ENCODE measurements at regions not wholly inside any gene's neighbourhood (a gene's known extent, or its start where the extent isn't known, plus 50 kb on each side); places are given as distances from the start of the nearest gene placed in this dataset.

GRCh38 chr11:109885006-109885405 is 208.2 kb upstream of the ZC3H12C start:
- Mint-ChIP-seq H3K36me3 (ENCODE audit: low read depth) (no peaks in the 10 kb centered on the region), H3K27me3 (no peaks in the 10 kb centered on the region), H3K4me3 (no peak overlapping the region), H3K4me1 (ENCODE audit: low read depth) (no peaks in the 10 kb centered on the region), H3K9me3 (peaks cover 4% of the 10 kb centered on the region), H3K27ac (no peak overlapping the region)

GRCh38 chr11:109892321-109892794 is 200.8 kb upstream of the ZC3H12C start:
- Mint-ChIP-seq H3K9me3 (peaks cover 8% of the 10 kb centered on the region), H3K36me3 (ENCODE audit: low read depth) (no peaks in the 10 kb centered on the region), H3K4me1 (ENCODE audit: low read depth) (no peaks in the 10 kb centered on the region), H3K27ac (no peak overlapping the region), H3K27me3 (peaks cover 7% of the 10 kb centered on the region), H3K4me3 (no peak overlapping the region)

DNA sequence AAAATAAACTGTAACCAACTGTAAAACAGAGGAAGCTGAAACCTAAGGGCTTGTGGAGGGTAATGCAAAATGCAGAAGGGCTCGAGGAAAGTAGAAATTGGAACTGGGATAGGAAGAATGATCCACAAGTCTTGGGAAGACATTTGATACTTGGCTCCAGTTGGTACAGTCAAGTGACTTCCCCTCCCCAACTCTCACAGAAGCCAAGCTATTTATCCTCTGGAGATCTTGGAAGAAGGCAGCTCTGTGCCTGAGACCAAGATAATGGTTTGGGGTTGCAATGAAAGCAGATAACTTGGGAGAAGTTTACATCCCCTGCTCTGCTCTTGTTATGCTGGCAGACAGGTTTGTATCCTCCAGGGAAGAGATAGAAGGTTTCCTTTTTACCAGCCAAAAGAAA is 198.9 kb upstream of the ZC3H12C start:
- H3K4me3 Mint-ChIP-seq = no peak overlapping the region
- H3K36me3 Mint-ChIP-seq (ENCODE audit: low read depth) = no peaks in the 10 kb centered on the region
- H3K27ac Mint-ChIP-seq = no peak overlapping the region
- no peaks in the 10 kb centered on the region for H3K4me1 Mint-ChIP-seq (ENCODE audit: low read depth)
- H3K9me3 Mint-ChIP-seq = peaks cover 16% of the 10 kb centered on the region
- H3K27me3 Mint-ChIP-seq = peaks cover 7% of the 10 kb centered on the region

DNA sequence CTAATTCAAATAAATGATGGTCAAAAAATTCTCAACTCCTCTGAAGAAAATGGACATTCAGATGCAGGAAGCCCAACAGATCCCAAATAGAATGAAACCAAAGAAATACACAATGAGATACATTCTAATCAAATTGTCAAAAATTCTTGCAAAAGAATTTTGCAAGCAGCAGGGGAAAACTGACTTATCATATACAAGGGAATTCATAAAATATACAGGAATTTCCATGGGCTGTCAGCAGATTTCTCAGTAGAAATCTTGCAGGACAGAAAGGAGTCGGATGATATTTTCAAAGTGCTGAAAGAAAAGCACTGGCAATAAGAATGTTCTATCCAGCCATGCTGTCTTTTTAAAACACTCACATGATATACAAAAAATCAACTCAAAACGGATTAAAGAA is 194.6 kb upstream of the ZC3H12C start:
- Mint-ChIP-seq H3K4me1 (ENCODE audit: low read depth) (no peaks in the 10 kb centered on the region), H3K36me3 (ENCODE audit: low read depth) (no peaks in the 10 kb centered on the region), H3K27ac (no peak overlapping the region), H3K27me3 (peaks cover 14% of the 10 kb centered on the region), H3K9me3 (peaks cover 20% of the 10 kb centered on the region), H3K4me3 (no peak overlapping the region)

DNA sequence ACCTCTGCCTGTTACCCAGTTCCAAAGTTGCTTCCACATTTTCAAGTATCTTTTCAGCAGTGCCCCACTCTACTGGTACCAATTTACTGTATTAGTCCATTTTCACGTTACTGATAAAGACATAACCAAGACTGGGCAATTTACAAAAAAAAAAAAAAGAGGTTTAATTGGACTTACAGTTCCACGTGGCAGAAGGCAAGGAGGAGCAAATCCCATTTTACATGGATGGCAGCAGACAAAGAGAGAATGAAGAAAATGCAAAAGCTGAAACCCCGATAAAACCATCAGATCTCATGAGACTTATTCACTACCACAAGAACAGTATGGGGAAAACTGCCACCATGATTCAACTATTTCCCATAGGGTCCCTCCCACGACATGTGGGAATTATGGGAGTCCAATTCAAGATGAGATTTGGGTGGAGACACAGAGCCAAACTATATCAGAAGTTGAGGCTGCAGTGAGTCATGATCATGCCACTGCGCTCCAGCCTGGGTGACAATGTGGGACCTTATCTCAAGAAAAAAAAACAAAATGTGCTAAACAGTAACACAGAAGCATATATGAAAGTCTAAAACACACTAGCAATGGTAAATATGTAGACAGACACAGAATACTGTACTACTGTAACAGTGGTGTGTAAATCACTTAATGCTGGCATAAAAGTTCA is 190.3 kb upstream of the ZC3H12C start:
- no peaks in the 10 kb centered on the region for H3K36me3 Mint-ChIP-seq (ENCODE audit: low read depth)
- H3K27ac Mint-ChIP-seq = no peak overlapping the region
- peaks cover 7% of the 10 kb centered on the region for H3K27me3 Mint-ChIP-seq
- H3K4me3 Mint-ChIP-seq = no peak overlapping the region
- peaks cover 15% of the 10 kb centered on the region for H3K9me3 Mint-ChIP-seq
- H3K4me1 Mint-ChIP-seq (ENCODE audit: low read depth) = no peaks in the 10 kb centered on the region

GRCh38 chr11:109911488-109911887 is 181.7 kb upstream of the ZC3H12C start:
- H3K4me1 Mint-ChIP-seq (ENCODE audit: low read depth) = no peaks in the 10 kb centered on the region
- H3K36me3 Mint-ChIP-seq (ENCODE audit: low read depth) = no peaks in the 10 kb centered on the region
- H3K27me3 Mint-ChIP-seq = no peaks in the 10 kb centered on the region
- H3K4me3 Mint-ChIP-seq = no peak overlapping the region
- peaks cover 12% of the 10 kb centered on the region for H3K9me3 Mint-ChIP-seq
- no peak overlapping the region for H3K27ac Mint-ChIP-seq

GRCh38 chr11:109914038-109914437 is 179.2 kb upstream of the ZC3H12C start:
- no peaks in the 10 kb centered on the region for H3K36me3 Mint-ChIP-seq (ENCODE audit: low read depth)
- no peaks in the 10 kb centered on the region for H3K4me1 Mint-ChIP-seq (ENCODE audit: low read depth)
- no peak overlapping the region for H3K27ac Mint-ChIP-seq
- no peak overlapping the region for H3K4me3 Mint-ChIP-seq
- peaks cover 7% of the 10 kb centered on the region for H3K9me3 Mint-ChIP-seq
- no peaks in the 10 kb centered on the region for H3K27me3 Mint-ChIP-seq

DNA sequence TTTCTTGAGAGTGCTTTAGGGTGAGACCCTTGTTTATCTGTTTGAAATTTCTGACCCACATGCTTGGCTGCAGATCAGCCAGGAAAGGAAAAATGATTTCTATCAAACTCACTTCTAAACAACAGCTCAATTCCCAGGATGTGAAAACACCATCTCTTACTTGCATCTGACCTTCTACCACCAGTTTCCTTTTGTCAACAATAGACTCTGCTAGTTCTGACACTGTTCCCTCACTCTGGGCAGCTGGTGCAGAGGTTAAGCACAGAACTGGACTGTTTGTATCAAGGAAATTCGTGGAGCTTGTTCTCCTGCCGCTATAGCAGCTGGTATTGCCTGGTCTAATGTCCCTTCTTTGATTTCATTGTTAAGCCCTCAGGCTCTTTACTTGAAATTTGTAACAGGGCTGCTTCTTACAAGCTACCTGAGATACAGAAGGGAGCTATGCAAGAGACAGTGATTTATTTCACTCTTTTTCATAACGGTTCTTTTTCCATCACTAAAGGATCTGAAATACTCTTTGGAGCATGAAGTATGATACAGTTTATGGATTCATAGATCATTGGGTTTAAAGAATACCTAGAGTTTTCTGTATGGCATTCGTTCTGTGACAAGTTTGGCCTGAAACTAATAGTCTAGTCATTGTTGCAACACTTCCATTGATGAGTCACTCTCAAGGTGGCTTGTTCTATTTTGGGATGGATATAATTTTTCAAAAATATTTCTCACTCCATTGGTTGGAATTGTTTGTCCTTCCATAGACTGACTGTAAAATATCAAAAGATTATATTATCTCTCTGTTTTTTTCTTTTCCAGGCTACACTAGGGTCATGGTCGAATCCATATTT is 178.2 kb upstream of the ZC3H12C start:
- Mint-ChIP-seq H3K4me1 (ENCODE audit: low read depth) (no peaks in the 10 kb centered on the region), H3K9me3 (peaks cover 7% of the 10 kb centered on the region), H3K4me3 (no peak overlapping the region), H3K27ac (no peak overlapping the region), H3K36me3 (ENCODE audit: low read depth) (no peaks in the 10 kb centered on the region), H3K27me3 (no peaks in the 10 kb centered on the region)

GRCh38 chr11:109926941-109927340 is 166.3 kb upstream of the ZC3H12C start:
- Mint-ChIP-seq H3K27ac (no peak overlapping the region), H3K9me3 (no peaks in the 10 kb centered on the region), H3K4me1 (ENCODE audit: low read depth) (no peaks in the 10 kb centered on the region), H3K27me3 (peaks cover 4% of the 10 kb centered on the region), H3K36me3 (ENCODE audit: low read depth) (no peaks in the 10 kb centered on the region), H3K4me3 (no peak overlapping the region)

- Mint-ChIP-seq H3K4me1 (ENCODE audit: low read depth) (no peaks in the 10 kb centered on the region), H3K4me3 (no peak overlapping the region), H3K27ac (no peak overlapping the region)
These were observed 163.9 kb upstream of the ZC3H12C start for GRCh38 chr11:109929308-109929707.

DNA sequence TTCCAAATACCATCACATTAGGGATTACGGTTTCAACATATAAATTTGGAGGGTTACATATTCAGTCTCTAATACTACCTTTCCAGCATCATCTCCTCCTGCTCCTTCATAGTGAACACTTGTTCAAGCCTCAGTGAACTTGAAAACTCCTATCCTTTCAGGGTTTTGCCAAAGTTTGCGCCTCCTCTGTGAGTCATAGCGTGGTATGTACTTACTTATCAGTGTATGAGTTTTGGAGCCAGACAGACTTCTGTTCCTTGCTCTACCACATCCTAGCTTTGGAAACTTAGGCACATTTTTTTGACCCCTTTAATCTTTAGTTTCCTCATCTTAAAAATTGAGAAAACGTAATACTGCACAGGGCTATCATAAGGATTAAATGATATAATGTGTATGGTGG is 160.1 kb upstream of the ZC3H12C start:
- Mint-ChIP-seq H3K27ac (no peak overlapping the region), H3K27me3 (peaks cover 7% of the 10 kb centered on the region), H3K4me1 (ENCODE audit: low read depth) (no peaks in the 10 kb centered on the region), H3K9me3 (no peaks in the 10 kb centered on the region), H3K4me3 (no peak overlapping the region), H3K36me3 (ENCODE audit: low read depth) (no peaks in the 10 kb centered on the region)

More at GRCh38 chr11:109929308-109929707, 163.9 kb upstream of the ZC3H12C start:
- no peaks in the 10 kb centered on the region for H3K36me3 Mint-ChIP-seq (ENCODE audit: low read depth)
- no peaks in the 10 kb centered on the region for H3K27me3 Mint-ChIP-seq
- H3K9me3 Mint-ChIP-seq = no peaks in the 10 kb centered on the region

DNA sequence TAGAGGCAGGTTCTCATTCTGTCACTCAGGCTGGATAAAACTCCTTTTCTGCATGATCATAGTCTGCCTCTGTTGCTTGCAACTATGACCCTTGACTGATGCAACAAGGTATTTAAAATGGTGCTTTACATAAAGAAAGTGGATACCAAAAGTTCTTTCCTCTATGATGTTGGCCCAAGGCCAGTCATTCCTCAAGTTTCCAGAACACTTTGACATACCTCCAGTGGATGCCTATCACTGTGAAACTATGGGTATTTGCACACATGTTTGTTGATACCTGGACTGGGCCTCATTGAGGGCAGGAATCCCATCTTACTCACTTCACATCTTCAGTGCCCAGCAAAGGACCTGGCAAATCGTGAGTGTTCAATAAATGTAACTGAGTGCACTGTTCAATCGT is 159.0 kb upstream of the ZC3H12C start:
- Mint-ChIP-seq H3K27ac (no peak overlapping the region), H3K4me3 (no peak overlapping the region), H3K4me1 (ENCODE audit: low read depth) (no peaks in the 10 kb centered on the region)

DNA sequence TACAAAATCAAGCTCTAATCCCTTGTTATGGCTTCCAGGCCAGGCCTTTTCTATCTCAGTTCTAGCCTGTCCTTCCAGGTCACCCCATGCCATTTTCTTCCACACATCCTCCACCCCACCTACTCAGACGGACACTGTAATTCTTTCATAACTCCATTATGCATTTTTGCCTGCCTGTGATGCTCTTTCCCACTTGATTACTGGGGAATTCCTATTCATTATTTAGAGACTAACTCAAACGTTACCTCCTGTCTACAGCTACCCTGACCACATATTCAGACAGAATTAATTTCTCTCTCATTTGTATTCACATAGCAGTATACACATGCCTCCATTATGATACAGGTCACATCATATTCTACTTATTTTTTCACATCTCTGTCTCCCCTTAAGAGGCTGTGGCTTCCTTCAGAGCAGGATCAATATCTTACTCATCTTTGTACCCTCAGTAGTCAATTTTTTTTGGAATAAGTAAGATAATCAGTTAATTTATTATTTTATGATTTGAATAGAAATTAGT is 156.5 kb upstream of the ZC3H12C start:
- no peak overlapping the region for H3K4me3 Mint-ChIP-seq
- H3K4me1 Mint-ChIP-seq (ENCODE audit: low read depth) = no peaks in the 10 kb centered on the region
- no peaks in the 10 kb centered on the region for H3K36me3 Mint-ChIP-seq (ENCODE audit: low read depth)
- no peak overlapping the region for H3K27ac Mint-ChIP-seq
- no peaks in the 10 kb centered on the region for H3K9me3 Mint-ChIP-seq
- peaks cover 19% of the 10 kb centered on the region for H3K27me3 Mint-ChIP-seq

More for the DNA sequence above, 159.0 kb upstream of the ZC3H12C start:
- Mint-ChIP-seq H3K9me3 (no peaks in the 10 kb centered on the region), H3K36me3 (ENCODE audit: low read depth) (no peaks in the 10 kb centered on the region), H3K27me3 (peaks cover 7% of the 10 kb centered on the region)

DNA sequence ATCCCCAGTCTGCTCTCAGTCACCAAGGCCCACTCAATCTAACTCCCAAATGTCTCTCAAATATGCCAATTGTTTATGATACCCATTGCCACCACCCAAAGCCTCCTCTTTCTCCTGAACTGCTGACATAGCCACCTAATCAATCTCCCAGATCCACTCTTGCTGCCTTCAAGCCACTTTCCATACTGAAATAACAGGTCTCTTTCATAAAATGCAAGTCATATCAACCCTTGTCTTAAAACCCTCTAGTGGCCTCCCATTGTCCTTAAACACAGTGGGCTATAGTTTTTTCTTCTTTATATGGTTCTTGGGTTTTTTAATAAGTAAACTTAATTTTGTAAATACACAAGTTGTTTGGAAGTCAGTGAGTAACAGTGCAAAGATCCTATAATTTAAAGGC is 155.2 kb upstream of the ZC3H12C start:
- peaks cover 20% of the 10 kb centered on the region for H3K27me3 Mint-ChIP-seq
- H3K4me1 Mint-ChIP-seq (ENCODE audit: low read depth) = no peaks in the 10 kb centered on the region
- no peak overlapping the region for H3K4me3 Mint-ChIP-seq
- no peak overlapping the region for H3K27ac Mint-ChIP-seq
- no peaks in the 10 kb centered on the region for H3K9me3 Mint-ChIP-seq
- H3K36me3 Mint-ChIP-seq (ENCODE audit: low read depth) = no peaks in the 10 kb centered on the region

GRCh38 chr11:109939166-109939810 is 153.9 kb upstream of the ZC3H12C start:
- peaks cover 25% of the 10 kb centered on the region for H3K27me3 Mint-ChIP-seq
- no peak overlapping the region for H3K27ac Mint-ChIP-seq
- no peaks in the 10 kb centered on the region for H3K36me3 Mint-ChIP-seq (ENCODE audit: low read depth)
- no peaks in the 10 kb centered on the region for H3K4me1 Mint-ChIP-seq (ENCODE audit: low read depth)
- H3K9me3 Mint-ChIP-seq = no peaks in the 10 kb centered on the region
- no peak overlapping the region for H3K4me3 Mint-ChIP-seq

Data from stimulated activated naive CD8-positive, alpha-beta T cell treated with anti-CD3 and anti-CD28 coated beads, Interleukin-15, Interleukin-2, amounts not matched to agents 100 ng/mL and 50 ng/mL, for 24 hours (primary cell).